ENCODE measurements at regions not wholly inside any gene's neighbourhood (a gene's known extent, or its start where the extent isn't known, plus 50 kb on each side); places are given as distances from the start of the nearest gene placed in this dataset.

- DNase-seq (no peak), FAIRE-seq (no peak)
- Histone ChIP-seq H3K4me3 (ENCODE audit: low read depth in 1 of 3, low read length in 3 of 3) (no peak overlapping the region), H3K4me1 (ENCODE audit: control insufficient read depth in 3 of 3, insufficient read depth in 2 of 3, low read depth in 1 of 3, low read length in 2 of 3) (no peaks in the 10 kb centered on the region), H3K9me3 (ENCODE audit: control insufficient read depth in 2 of 2, insufficient read depth in 1 of 2, low read depth in 1 of 2, low read length in 1 of 2) (no peaks in the 10 kb centered on the region), H3K27ac (ENCODE audit: low read depth in 1 of 3, low read length in 2 of 3) (no peak overlapping the region), H3K27me3 (ENCODE audit: control insufficient read depth in 3 of 3, insufficient read depth in 3 of 3, low read length in 3 of 3) (no peaks in the 10 kb centered on the region), H3K36me3 (ENCODE audit: control insufficient read depth in 3 of 3, insufficient read depth in 2 of 3, low read depth in 1 of 3, low read length in 3 of 3) (no peaks in the 10 kb centered on the region)
- 46 to 72% (median 46%) methylated on average over 2 of the region's 2 CpGs for WGBS, 3 donors
Measured at GRCh38 chr2:223532161-223532560, 70.0 kb downstream of the SCG2 start.

GRCh38 chr2:223532712-223533111, 69.4 kb downstream of the SCG2 start:
- 78 to 89% (median 89%) methylated on average over 1 of the region's 1 CpG for WGBS, 3 donors
- no peaks in the 10 kb centered on the region for H3K4me1 ChIP-seq (ENCODE audit: control insufficient read depth in 3 of 3, insufficient read depth in 2 of 3, low read depth in 1 of 3, low read length in 2 of 3)
- FAIRE-seq (no peak), DNase-seq (no peak)
- no peaks in the 10 kb centered on the region for H3K36me3 ChIP-seq (ENCODE audit: control insufficient read depth in 3 of 3, insufficient read depth in 2 of 3, low read depth in 1 of 3, low read length in 3 of 3)
- no peak overlapping the region for H3K4me3 ChIP-seq (ENCODE audit: low read depth in 1 of 3, low read length in 3 of 3)
- H3K27ac ChIP-seq (ENCODE audit: low read depth in 1 of 3, low read length in 2 of 3): no peak overlapping the region
- H3K27me3 ChIP-seq (ENCODE audit: control insufficient read depth in 3 of 3, insufficient read depth in 3 of 3, low read length in 3 of 3): no peaks in the 10 kb centered on the region
- H3K9me3 ChIP-seq (ENCODE audit: control insufficient read depth in 2 of 2, insufficient read depth in 1 of 2, low read depth in 1 of 2, low read length in 1 of 2): no peaks in the 10 kb centered on the region

- no peaks in the 10 kb centered on the region for H3K4me1 ChIP-seq (ENCODE audit: control insufficient read depth in 3 of 3, insufficient read depth in 2 of 3, low read depth in 1 of 3, low read length in 2 of 3)
- H3K27ac ChIP-seq (ENCODE audit: low read depth in 1 of 3, low read length in 2 of 3): no peak overlapping the region
- 39 to 56% (median 44%) methylated on average over 2 of the region's 2 CpGs for WGBS, 3 donors
- no peaks in the 10 kb centered on the region for H3K27me3 ChIP-seq (ENCODE audit: control insufficient read depth in 3 of 3, insufficient read depth in 3 of 3, low read length in 3 of 3)
- no peak overlapping the region for H3K4me3 ChIP-seq (ENCODE audit: low read depth in 1 of 3, low read length in 3 of 3)
- H3K36me3 ChIP-seq (ENCODE audit: control insufficient read depth in 3 of 3, insufficient read depth in 2 of 3, low read depth in 1 of 3, low read length in 3 of 3): no peaks in the 10 kb centered on the region
- no peaks in the 10 kb centered on the region for H3K9me3 ChIP-seq (ENCODE audit: control insufficient read depth in 2 of 2, insufficient read depth in 1 of 2, low read depth in 1 of 2, low read length in 1 of 2)
- FAIRE-seq: no peak
- no peak for DNase-seq
Measured at GRCh38 chr2:223536546-223536945, 65.6 kb downstream of the SCG2 start.

- WGBS, 3 donors: 43 to 61% (median 52%) methylated on average over 1 of the region's 1 CpG
- no peak overlapping the region for H3K27ac ChIP-seq (ENCODE audit: low read depth in 1 of 3, low read length in 2 of 3)
- no peak overlapping the region for H3K4me3 ChIP-seq (ENCODE audit: low read depth in 1 of 3, low read length in 3 of 3)
- no peaks in the 10 kb centered on the region for H3K27me3 ChIP-seq (ENCODE audit: control insufficient read depth in 3 of 3, insufficient read depth in 3 of 3, low read length in 3 of 3)
- H3K9me3 ChIP-seq (ENCODE audit: control insufficient read depth in 2 of 2, insufficient read depth in 1 of 2, low read depth in 1 of 2, low read length in 1 of 2): no peaks in the 10 kb centered on the region
- DNase-seq (no peak), FAIRE-seq (no peak)
- no peaks in the 10 kb centered on the region for H3K36me3 ChIP-seq (ENCODE audit: control insufficient read depth in 3 of 3, insufficient read depth in 2 of 3, low read depth in 1 of 3, low read length in 3 of 3)
- H3K4me1 ChIP-seq (ENCODE audit: control insufficient read depth in 3 of 3, insufficient read depth in 2 of 3, low read depth in 1 of 3, low read length in 2 of 3): no peaks in the 10 kb centered on the region
Measured at GRCh38 chr2:223537115-223537514, 65.0 kb downstream of the SCG2 start.

GRCh38 chr2:223537651-223538601, 64.2 kb downstream of the SCG2 start:
- 30 to 39% (median 30%) methylated on average over 5 of the region's 5 CpGs for WGBS, 3 donors
- H3K9me3 ChIP-seq (ENCODE audit: control insufficient read depth in 2 of 2, insufficient read depth in 1 of 2, low read depth in 1 of 2, low read length in 1 of 2): no peaks in the 10 kb centered on the region
- H3K27ac ChIP-seq (ENCODE audit: low read depth in 1 of 3, low read length in 2 of 3): no peak overlapping the region
- H3K27me3 ChIP-seq (ENCODE audit: control insufficient read depth in 3 of 3, insufficient read depth in 3 of 3, low read length in 3 of 3): no peaks in the 10 kb centered on the region
- no peak overlapping the region for H3K4me3 ChIP-seq (ENCODE audit: low read depth in 1 of 3, low read length in 3 of 3)
- H3K36me3 ChIP-seq (ENCODE audit: control insufficient read depth in 3 of 3, insufficient read depth in 2 of 3, low read depth in 1 of 3, low read length in 3 of 3): no peaks in the 10 kb centered on the region
- DNase-seq (no peak), FAIRE-seq (no peak)
- H3K4me1 ChIP-seq (ENCODE audit: control insufficient read depth in 3 of 3, insufficient read depth in 2 of 3, low read depth in 1 of 3, low read length in 2 of 3): no peaks in the 10 kb centered on the region

GRCh38 chr2:223538920-223539440, 63.2 kb downstream of the SCG2 start:
- Histone ChIP-seq H3K4me3 (ENCODE audit: low read depth in 1 of 3, low read length in 3 of 3) (no peak overlapping the region), H3K4me1 (ENCODE audit: control insufficient read depth in 3 of 3, insufficient read depth in 2 of 3, low read depth in 1 of 3, low read length in 2 of 3) (no peaks in the 10 kb centered on the region), H3K9me3 (ENCODE audit: control insufficient read depth in 2 of 2, insufficient read depth in 1 of 2, low read depth in 1 of 2, low read length in 1 of 2) (no peaks in the 10 kb centered on the region), H3K36me3 (ENCODE audit: control insufficient read depth in 3 of 3, insufficient read depth in 2 of 3, low read depth in 1 of 3, low read length in 3 of 3) (no peaks in the 10 kb centered on the region), H3K27ac (ENCODE audit: low read depth in 1 of 3, low read length in 2 of 3) (no peak overlapping the region), H3K27me3 (ENCODE audit: control insufficient read depth in 3 of 3, insufficient read depth in 3 of 3, low read length in 3 of 3) (no peaks in the 10 kb centered on the region)
- FAIRE-seq (no peak), DNase-seq (no peak)
- 19 to 26% (median 25%) methylated on average over 8 of the region's 8 CpGs for WGBS, 3 donors

- Histone ChIP-seq H3K4me3 (ENCODE audit: low read depth in 1 of 3, low read length in 3 of 3) (no peak overlapping the region), H3K9me3 (ENCODE audit: control insufficient read depth in 2 of 2, insufficient read depth in 1 of 2, low read depth in 1 of 2, low read length in 1 of 2) (no peaks in the 10 kb centered on the region), H3K27me3 (ENCODE audit: control insufficient read depth in 3 of 3, insufficient read depth in 3 of 3, low read length in 3 of 3) (no peaks in the 10 kb centered on the region), H3K36me3 (ENCODE audit: control insufficient read depth in 3 of 3, insufficient read depth in 2 of 3, low read depth in 1 of 3, low read length in 3 of 3) (no peaks in the 10 kb centered on the region), H3K27ac (ENCODE audit: low read depth in 1 of 3, low read length in 2 of 3) (no peak overlapping the region), H3K4me1 (ENCODE audit: control insufficient read depth in 3 of 3, insufficient read depth in 2 of 3, low read depth in 1 of 3, low read length in 2 of 3) (no peaks in the 10 kb centered on the region)
- FAIRE-seq (no peak), DNase-seq (no peak)
- 72 to 85% (median 75%) methylated on average over 2 of the region's 2 CpGs for WGBS, 3 donors
Measured at GRCh38 chr2:223541546-223541945, 60.6 kb downstream of the SCG2 start.

- no peaks in the 10 kb centered on the region for H3K9me3 ChIP-seq (ENCODE audit: control insufficient read depth in 2 of 2, insufficient read depth in 1 of 2, low read depth in 1 of 2, low read length in 1 of 2)
- no peaks in the 10 kb centered on the region for H3K27me3 ChIP-seq (ENCODE audit: control insufficient read depth in 3 of 3, insufficient read depth in 3 of 3, low read length in 3 of 3)
- no peak for DNase-seq
- FAIRE-seq: no peak
- H3K36me3 ChIP-seq (ENCODE audit: control insufficient read depth in 3 of 3, insufficient read depth in 2 of 3, low read depth in 1 of 3, low read length in 3 of 3): no peaks in the 10 kb centered on the region
- no peak overlapping the region for H3K4me3 ChIP-seq (ENCODE audit: low read depth in 1 of 3, low read length in 3 of 3)
- no peak overlapping the region for H3K27ac ChIP-seq (ENCODE audit: low read depth in 1 of 3, low read length in 2 of 3)
- WGBS, 3 donors: 86 to 96% (median 92%) methylated on average over 7 of the region's 7 CpGs
- no peaks in the 10 kb centered on the region for H3K4me1 ChIP-seq (ENCODE audit: control insufficient read depth in 3 of 3, insufficient read depth in 2 of 3, low read depth in 1 of 3, low read length in 2 of 3)
Measured at GRCh38 chr2:223542501-223542900, 59.7 kb downstream of the SCG2 start.
